ENCODE measurements at regions not wholly inside any gene's neighbourhood (a gene's known extent, or its start where the extent isn't known, plus 50 kb on each side); places are given as distances from the start of the nearest gene placed in this dataset.

DNA sequence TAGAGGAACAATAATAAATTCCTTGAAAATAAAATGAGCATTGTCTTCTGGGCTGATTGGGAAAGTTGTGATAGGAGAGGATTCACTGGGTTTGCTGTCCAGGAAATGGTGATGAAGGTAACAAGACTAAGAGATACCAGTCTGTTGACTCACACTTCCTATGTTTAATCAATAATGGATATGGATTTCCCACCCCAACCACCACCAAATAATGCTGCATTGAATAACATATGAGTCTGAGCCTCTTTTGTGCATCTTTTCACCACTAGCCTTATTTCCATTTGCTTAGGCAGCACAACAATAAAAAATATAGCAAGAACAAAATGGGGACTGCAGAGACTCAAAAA lies 120.2 kb upstream of the NFIB start:
- TF ChIP-seq, protein P1, sequence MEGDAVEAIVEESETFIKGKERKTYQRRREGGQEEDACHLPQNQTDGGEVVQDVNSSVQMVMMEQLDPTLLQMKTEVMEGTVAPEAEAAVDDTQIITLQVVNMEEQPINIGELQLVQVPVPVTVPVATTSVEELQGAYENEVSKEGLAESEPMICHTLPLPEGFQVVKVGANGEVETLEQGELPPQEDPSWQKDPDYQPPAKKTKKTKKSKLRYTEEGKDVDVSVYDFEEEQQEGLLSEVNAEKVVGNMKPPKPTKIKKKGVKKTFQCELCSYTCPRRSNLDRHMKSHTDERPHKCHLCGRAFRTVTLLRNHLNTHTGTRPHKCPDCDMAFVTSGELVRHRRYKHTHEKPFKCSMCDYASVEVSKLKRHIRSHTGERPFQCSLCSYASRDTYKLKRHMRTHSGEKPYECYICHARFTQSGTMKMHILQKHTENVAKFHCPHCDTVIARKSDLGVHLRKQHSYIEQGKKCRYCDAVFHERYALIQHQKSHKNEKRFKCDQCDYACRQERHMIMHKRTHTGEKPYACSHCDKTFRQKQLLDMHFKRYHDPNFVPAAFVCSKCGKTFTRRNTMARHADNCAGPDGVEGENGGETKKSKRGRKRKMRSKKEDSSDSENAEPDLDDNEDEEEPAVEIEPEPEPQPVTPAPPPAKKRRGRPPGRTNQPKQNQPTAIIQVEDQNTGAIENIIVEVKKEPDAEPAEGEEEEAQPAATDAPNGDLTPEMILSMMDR (IDR thresholded peaks at IDR 0.05), result no peak
- DNase-seq (ENCODE audit: low spot score) (no peak), ATAC-seq (ENCODE audit: low FRiP score) (no peak)

DNA sequence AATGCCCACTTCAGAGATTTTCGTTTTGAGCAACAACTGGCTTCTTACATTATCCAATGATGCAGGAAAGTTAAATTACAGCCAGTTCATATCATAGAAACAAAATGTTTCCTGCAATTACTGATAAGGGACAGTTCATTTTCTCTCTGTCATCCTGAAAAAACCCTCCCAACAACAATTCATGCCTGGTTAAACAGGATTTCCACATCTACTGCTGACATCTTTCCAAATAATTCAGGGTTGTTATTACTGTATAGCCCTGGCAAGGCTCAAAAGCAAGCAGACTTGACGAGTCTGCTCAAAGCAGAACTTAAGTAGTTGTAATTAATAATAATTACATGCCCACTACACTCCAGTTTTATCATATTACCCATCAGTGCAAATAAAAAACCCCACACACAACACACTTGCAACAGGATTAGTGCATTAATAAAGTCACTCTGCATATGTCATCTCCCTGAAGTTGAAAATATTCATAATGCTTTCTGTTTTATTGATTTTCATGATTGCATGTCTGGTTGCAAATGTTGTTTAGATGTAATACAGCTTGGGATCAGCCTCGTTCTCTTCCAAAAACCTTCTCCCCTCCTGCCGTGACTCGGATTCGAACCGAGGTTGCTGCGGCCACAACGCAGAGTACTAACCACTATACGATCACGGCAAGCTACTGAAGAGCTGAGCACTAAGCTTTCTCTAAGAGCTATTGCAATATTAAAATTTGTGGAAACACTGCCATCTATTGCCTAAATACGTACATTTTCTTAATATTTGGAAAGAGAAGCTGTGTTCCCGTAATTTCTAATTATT lies 119.6 kb upstream of the NFIB start:
- TF ChIP-seq, protein P1 (IDR thresholded peaks at IDR 0.05), result no peak
- ATAC-seq (ENCODE audit: low FRiP score), result no peak
- DNase-seq (ENCODE audit: low spot score), result no peak

DNA sequence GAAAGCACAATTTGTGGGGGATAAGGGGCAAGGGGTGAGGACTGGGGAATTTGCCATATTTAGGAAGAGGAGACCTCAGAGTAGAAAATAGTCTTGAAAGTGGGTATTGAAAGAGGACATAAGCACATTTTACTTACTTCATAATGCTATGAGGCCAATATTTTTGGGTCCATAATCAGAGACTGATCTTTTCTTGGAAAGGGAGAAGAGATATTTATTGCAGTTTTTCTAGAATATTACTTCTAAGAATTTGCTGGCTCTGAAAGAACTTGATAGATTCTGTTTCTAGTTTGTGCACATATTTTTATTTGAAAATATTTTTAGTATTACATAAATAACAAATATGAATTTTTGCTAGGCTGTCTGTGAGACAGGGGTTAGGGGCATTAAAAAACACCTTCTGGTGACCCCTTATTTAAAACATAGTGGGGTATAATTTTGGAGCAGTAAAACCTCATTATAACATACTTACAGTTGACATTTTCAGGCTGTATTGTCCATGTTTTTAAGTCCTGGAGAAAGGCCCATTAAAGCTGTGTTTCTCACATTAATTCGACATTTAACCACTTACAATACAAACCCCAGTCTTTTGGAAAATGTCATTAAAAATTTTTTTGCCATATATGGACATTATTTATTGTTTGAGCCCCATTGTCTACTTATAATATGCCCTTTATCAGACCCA lies 118.9 kb upstream of the NFIB start:
- no peak for DNase-seq (ENCODE audit: low spot score)
- ATAC-seq (ENCODE audit: low FRiP score), result no peak
- TF ChIP-seq, protein P1 (IDR thresholded peaks at IDR 0.05), result no peak

DNA sequence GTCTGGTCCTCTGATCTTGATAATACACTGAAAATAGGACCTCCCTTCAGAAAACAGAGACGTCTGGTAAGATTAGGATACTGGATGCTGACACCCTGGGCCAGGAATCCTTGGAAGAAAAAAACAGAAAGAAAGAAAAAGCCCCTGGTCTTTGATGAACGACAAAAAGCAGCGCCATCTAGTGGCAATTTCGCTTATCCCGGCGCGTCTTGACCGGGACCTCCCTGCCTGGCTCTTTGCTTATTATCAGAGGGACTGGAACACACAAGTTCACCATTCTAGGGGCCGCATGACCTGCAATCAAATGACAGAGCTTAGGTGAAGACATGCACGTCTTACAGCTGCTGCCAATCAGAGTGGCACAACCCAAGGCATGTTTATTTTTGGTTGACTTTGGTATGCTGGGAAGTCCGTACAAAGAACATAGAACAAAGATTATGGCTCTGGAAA lies 114.9 kb upstream of the NFIB start:
- DNase-seq (ENCODE audit: low spot score), result peak; percentile 82

DNA sequence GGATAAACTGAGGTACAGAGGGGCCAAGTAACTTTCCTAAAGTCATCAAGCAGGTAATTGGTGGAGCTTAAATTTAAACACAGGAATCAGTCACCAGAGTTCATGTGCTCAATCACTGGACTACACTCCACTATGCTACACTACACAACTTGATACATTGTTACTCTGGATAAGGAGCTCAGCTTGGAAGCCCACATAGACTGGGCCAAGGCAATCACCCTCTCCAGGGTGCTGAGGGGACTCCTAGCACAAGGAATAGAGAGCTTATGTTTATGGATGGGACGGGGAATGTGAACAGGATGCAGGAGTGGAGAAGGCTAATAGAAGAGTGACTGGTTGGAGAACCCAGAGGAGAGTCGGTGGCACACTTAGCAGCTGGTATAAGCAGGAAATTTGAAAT lies 113.5 kb upstream of the NFIB start:
- no peak for DNase-seq (ENCODE audit: low spot score)
- TF ChIP-seq, protein P1 (IDR thresholded peaks at IDR 0.05), result no peak
- no peak for ATAC-seq (ENCODE audit: low FRiP score)

More for the DNA sequence above, 114.9 kb upstream of the NFIB start:
- TF ChIP-seq, protein P1 (IDR thresholded peaks at IDR 0.05), result no peak
- ATAC-seq (ENCODE audit: low FRiP score), result peak; percentile 38

DNA sequence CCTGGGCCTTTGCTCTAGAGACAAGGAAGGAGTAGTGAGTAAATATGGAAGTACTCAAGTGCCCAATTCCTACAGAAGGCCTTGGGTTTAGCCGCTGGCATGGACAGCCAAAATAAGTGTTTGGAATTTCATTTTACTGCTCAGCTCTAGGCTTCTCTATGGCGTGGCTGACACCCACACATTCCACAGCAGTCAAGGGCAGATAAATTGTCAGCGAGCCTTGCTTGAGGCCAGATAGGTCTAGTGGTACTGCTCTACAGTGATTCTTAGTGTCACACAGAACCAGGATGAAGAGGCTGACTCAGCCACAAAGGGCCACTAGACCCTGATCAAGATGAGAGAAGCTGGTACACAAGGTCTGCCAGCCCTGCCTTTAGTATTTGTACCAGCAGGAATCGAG lies 111.0 kb upstream of the NFIB start:
- DNase-seq (ENCODE audit: low spot score) (no peak), ATAC-seq (ENCODE audit: low FRiP score) (no peak)
- TF ChIP-seq, protein P1 (IDR thresholded peaks at IDR 0.05), result no peak

DNA sequence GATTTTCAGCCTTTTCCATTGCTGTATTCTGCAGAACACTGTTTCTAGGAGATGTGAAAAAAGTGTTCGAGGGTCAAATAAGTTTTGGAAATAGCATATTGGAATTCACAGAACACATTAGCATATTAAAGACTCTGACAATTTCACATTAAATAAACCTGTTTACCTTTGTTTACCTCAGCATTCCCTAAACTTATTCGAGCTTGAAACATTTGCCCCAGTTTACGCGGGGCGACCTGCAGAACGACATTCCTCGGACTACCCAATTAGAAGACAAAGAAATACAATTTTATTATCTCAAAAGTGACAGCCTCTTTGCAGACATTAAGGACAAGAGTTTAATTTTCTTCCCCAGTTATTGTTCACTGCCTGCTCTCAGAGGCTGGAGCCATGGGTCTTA lies 110.3 kb upstream of the NFIB start:
- TF ChIP-seq, protein P1 (IDR thresholded peaks at IDR 0.05), result no peak
- DNase-seq (ENCODE audit: low spot score) (no peak), ATAC-seq (ENCODE audit: low FRiP score) (no peak)
